K562 (cell line): ENCODE measurements at regions not wholly inside any gene's neighbourhood (a gene's known extent, or its start where the extent isn't known, plus 50 kb on each side); places are given as distances from the start of the nearest gene placed in this dataset.

Experiments used
- ATAC-seq: fragments of 200-7000 bp; cut with Tn5 transposase; 3 replicates; pipeline ENCODE4 v1.9.1; 2020; ENCODE audit warnings: moderate library complexity
- BruUV-seq: library from RNA; stranded (reverse); fragments of 400-500 nt; replicated peaks from 2 replicates; lab custom pipeline; 2021; lab: Mats Ljungman, UMichigan
- CTCF ChIA-PET: fragments of 300-600 bp; formaldehyde crosslinking; extraction: SDS; loops from one replicate; lab custom pipeline; 2021; ENCODE audit warnings: low intra/inter-chr PET ratio; lab: Yijun Ruan, JAX
- POLR2A ChIA-PET: fragments of 300-600, 350-650 bp; sonication (Branson Sonifier 250); formaldehyde crosslinking; extraction: SDS; loops from one replicate; lab custom pipeline; 2021; ENCODE audit warnings: antibody characterized with exemption, inconsistent platforms; lab: Yijun Ruan, JAX
- DNase-seq, 4 experiments: peaks; one replicate each; pipeline versions ENCODE4 v3.0.0 to v3.0.0-alpha.2; 2011 to 2018; ENCODE audit warnings: low spot score in 3 of 4, mixed read lengths in 3 of 4; ENCODE audit errors: extremely low read depth in 1 of 4
- FAIRE-seq: peaks from 2 replicates; lab custom pipeline; 2011; peaks lifted over from hg19 to GRCh38; lab: Jason Lieb, UNC
- H2AFZ ChIP-seq: 2 replicates; pipeline ENCODE4 v1.6.0; 2011; ENCODE audit warnings: low read depth, low read length, control low read depth, inconsistent platforms
- H3K27ac ChIP-seq: fragments of 200-600 bp; 3 replicates; pipeline ENCODE4 v1.8.0; 2011; ENCODE audit warnings: low read depth, mild to moderate bottlenecking, control low read depth, inconsistent platforms, low read length, moderate library complexity, mixed read lengths; ENCODE audit errors: extremely low read depth
- H3K27me3 ChIP-seq, 2 experiments: fragments of 300-600 bp in 1 of 2; 2 replicates in 1 of 2; 3 replicates in 1 of 2; pipeline versions ENCODE4 v1.6.0 to v1.8.0; 2011; ENCODE audit warnings: inconsistent platforms in 2 of 2, low read length in 2 of 2, mild to moderate bottlenecking in 1 of 2, mixed read lengths in 1 of 2, moderate library complexity in 1 of 2; ENCODE audit not compliant: control insufficient read depth in 2 of 2, insufficient read depth in 2 of 2
- H3K36me3 ChIP-seq: fragments of 300-600 bp; 3 replicates; pipeline ENCODE4 v1.8.0; 2011; ENCODE audit warnings: mild to moderate bottlenecking, low read length, inconsistent platforms; ENCODE audit not compliant: control insufficient read depth, insufficient read depth
- H3K4me1 ChIP-seq, 2 experiments: fragments of 200-600 bp in 1 of 2; replicated peaks in 1 of 2; 2 replicates in 1 of 2; 3 replicates in 1 of 2; pipeline versions ENCODE4 v1.5.1 to v1.8.0; 2011; ENCODE audit warnings: inconsistent platforms in 2 of 2, low read length in 2 of 2, mild to moderate bottlenecking in 1 of 2, mixed read lengths in 1 of 2, moderate library complexity in 1 of 2; ENCODE audit not compliant: control insufficient read depth in 2 of 2, insufficient read depth in 2 of 2
- H3K4me2 ChIP-seq: 2 replicates; pipeline ENCODE4 v1.6.1; 2011; ENCODE audit warnings: low read length, control low read depth, inconsistent platforms, mixed read lengths; ENCODE audit not compliant: insufficient read depth
- H3K4me3 ChIP-seq: fragments of 200-600 bp; sonication (generic), shearing (Covaris generic); 2 replicates; pipeline ENCODE4 v1.5.1; 2016; ENCODE audit warnings: control low read depth, inconsistent platforms
- H3K79me2 ChIP-seq: fragments of 200-600 bp; 3 replicates; pipeline ENCODE4 v1.8.0; 2011; ENCODE audit warnings: low read length, inconsistent platforms; ENCODE audit not compliant: control insufficient read depth, insufficient read depth
- H3K9ac ChIP-seq, 2 experiments: 2 replicates each; pipeline versions ENCODE4 v1.6.0 to v1.6.1; 2011; ENCODE audit warnings: low read depth in 2 of 2, low read length in 2 of 2, control low read depth in 1 of 2, inconsistent platforms in 1 of 2, mild to moderate bottlenecking in 1 of 2, mixed read lengths in 1 of 2; ENCODE audit not compliant: insufficient read depth in 1 of 2
- H3K9me1 ChIP-seq: one replicate; pipeline ENCODE4 v1.6.0; 2011; ENCODE audit warnings: inconsistent platforms, mild to moderate bottlenecking, low read length, moderate library complexity; ENCODE audit not compliant: control insufficient read depth, insufficient read depth
- H3K9me3 ChIP-seq: replicated peaks from 2 replicates; pipeline ENCODE4 v1.5.1; 2011; ENCODE audit warnings: low read depth, low read length, inconsistent platforms; ENCODE audit not compliant: control insufficient read depth, insufficient read depth
- H4K20me1 ChIP-seq: replicated peaks from 2 replicates; pipeline ENCODE4 v1.6.1; 2011; ENCODE audit warnings: low read length, inconsistent platforms, mixed read lengths; ENCODE audit not compliant: control insufficient read depth, insufficient read depth
- EP300 ChIP-seq: IDR thresholded peaks from 2 replicates; pipeline ENCODE4 v1.6.1; 2012; ENCODE audit warnings: low read length, improper control_type of control experiment
- MXI1 ChIP-seq: IDR thresholded peaks from 2 replicates; pipeline ENCODE4 v1.6.1; 2011; ENCODE audit warnings: low read depth, mild to moderate bottlenecking, improper control_type of control experiment, low read length
- SAFB ChIP-seq: fragments of 200-400 bp; formaldehyde crosslinking; IDR thresholded peaks from 2 replicates; pipeline ENCODE4 v1.6.1; 2017; ENCODE audit warnings: low read depth, low read length, borderline replicate concordance
- SOX6 ChIP-seq: fragments of 450-650 bp; IDR thresholded peaks from 2 replicates; pipeline ENCODE4 v1.6.1; 2014; ENCODE audit warnings: mild to moderate bottlenecking
- YY1 ChIP-seq, 3 experiments: IDR thresholded peaks; 2 replicates each; pipeline ENCODE4 v1.6.1; 2011; ENCODE audit warnings: low read length in 2 of 3, mild to moderate bottlenecking in 2 of 3, moderate library complexity in 2 of 3, borderline replicate concordance in 1 of 3, control low read depth in 1 of 3, low read depth in 1 of 3; ENCODE audit not compliant: insufficient read depth in 3 of 3, insufficient replicate concordance in 2 of 3, control insufficient read depth in 1 of 3, insufficient read length in 1 of 3; ENCODE audit errors: extremely low read depth in 1 of 3
- ZNF140 ChIP-seq: fragments of 250-450 bp; sonication (Bioruptor Pico); IDR thresholded peaks from 2 replicates; pipeline ENCODE4 v1.8.0; 2021; ENCODE audit warnings: moderate library complexity, mild to moderate bottlenecking, inconsistent platforms
- ZNF717 ChIP-seq: fragments of 250-450 bp; sonication (Bioruptor Pico); IDR thresholded peaks from 2 replicates; pipeline ENCODE4 v1.5.0; 2021
- ZNF780A ChIP-seq: fragments of 250-450 bp; sonication (Bioruptor Pico); IDR thresholded peaks from 2 replicates; pipeline ENCODE4 v1.5.0; 2021; ENCODE audit warnings: mild to moderate bottlenecking
- WGBS: fragments of 100-300 bp; shearing (Covaris generic); methylation state at CpG from one replicate; pipeline ENCODE4 v1.1.6; 2016; ENCODE audit warnings: low coverage, mixed read lengths; ENCODE audit not compliant: insufficient coverage; ENCODE audit errors: missing lambda C conversion rate; 5-methylcytosine and 5-hydroxymethylcytosine counted together
- in situ Hi-C: fragments of 300-500 bp; cut with MboI; formaldehyde crosslinking; loops from 4 replicates; pipeline ENCODE4 v1.15.0; 2018; ENCODE audit warnings: inconsistent platforms, mixed read lengths
- intact Hi-C: fragments of 100-400 bp; cut with micrococcal nuclease; formaldehyde crosslinking; loops from 2 replicates; pipeline ENCODE4 v1.14.2; 2022
- TF ChIP-seq, protein P1 (sequence below): fragments of 450-650 bp; IDR thresholded peaks from 2 replicates; pipeline ENCODE4 v1.6.1; 2014; ENCODE audit warnings: low read depth, mild to moderate bottlenecking, moderate library complexity, borderline replicate concordance
- TF ChIP-seq, protein P2 (sequence below): fragments of 150-350 bp; conservative IDR thresholded peaks from 2 replicates; pipeline ENCODE4 v1.6.1; 2014; ENCODE audit warnings: low read length

DNA sequence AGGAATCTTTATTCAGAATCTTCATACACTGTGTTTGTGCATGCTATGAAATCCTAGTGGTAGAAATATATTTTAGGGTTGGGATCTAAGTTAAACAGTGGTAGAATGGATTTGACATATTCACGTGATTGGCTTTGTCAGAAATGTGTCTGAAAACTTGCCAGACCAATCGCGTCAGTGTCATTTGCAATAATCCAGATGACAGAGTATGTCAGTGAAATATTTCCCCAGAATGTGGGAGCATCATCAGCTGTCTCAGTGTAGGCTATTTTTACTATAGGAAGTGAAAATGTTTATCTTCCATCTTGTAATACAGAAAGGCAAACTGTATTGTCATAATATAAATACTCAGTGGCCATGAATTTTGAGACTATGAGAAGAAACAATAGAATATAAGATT, 220.6 kb upstream of the EDIL3 start:
- no TSS peak for BruUV-seq
- CTCF ChIA-PET: no interaction called here
- WGBS: 0% methylated on average over 3 of the region's 3 CpGs

More for the DNA sequence above, 220.6 kb upstream of the EDIL3 start:
- Histone ChIP-seq H3K4me1 (no peaks in the 10 kb centered on the region), H4K20me1 (no peaks in the 10 kb centered on the region), H3K9me3 (no peaks in the 10 kb centered on the region), H3K9ac (no peak overlapping the region), H3K27ac (no peak overlapping the region), H3K79me2 (no peaks in the 10 kb centered on the region), H3K4me2 (no peak overlapping the region), H2AFZ (no peak overlapping the region), H3K27me3 (no peaks in the 10 kb centered on the region), H3K36me3 (no peaks in the 10 kb centered on the region), H3K9me1 (no peaks in the 10 kb centered on the region), H3K4me3 (no peak overlapping the region)
- TF ChIP-seq MXI1 (no peak), YY1 (IDR thresholded peaks at IDR 0.05; ENCODE audit: borderline replicate concordance in 1 of 3, control insufficient read depth in 1 of 3, extremely low read depth in 1 of 3, insufficient read depth in 3 of 3, insufficient read length in 1 of 3, insufficient replicate concordance in 2 of 3, low read depth in 1 of 3, low read length in 2 of 3) (no peak), ZNF140 (CRISPR knock-in tag) (no peak), ZNF717 (CRISPR knock-in tag) (no peak), EP300 (no peak), SOX6 (no peak), SAFB (no peak), ZNF780A (no peak)
- TF ChIP-seq, protein P1, sequence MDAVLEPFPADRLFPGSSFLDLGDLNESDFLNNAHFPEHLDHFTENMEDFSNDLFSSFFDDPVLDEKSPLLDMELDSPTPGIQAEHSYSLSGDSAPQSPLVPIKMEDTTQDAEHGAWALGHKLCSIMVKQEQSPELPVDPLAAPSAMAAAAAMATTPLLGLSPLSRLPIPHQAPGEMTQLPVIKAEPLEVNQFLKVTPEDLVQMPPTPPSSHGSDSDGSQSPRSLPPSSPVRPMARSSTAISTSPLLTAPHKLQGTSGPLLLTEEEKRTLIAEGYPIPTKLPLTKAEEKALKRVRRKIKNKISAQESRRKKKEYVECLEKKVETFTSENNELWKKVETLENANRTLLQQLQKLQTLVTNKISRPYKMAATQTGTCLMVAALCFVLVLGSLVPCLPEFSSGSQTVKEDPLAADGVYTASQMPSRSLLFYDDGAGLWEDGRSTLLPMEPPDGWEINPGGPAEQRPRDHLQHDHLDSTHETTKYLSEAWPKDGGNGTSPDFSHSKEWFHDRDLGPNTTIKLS: no peak
- TF ChIP-seq, protein P2, sequence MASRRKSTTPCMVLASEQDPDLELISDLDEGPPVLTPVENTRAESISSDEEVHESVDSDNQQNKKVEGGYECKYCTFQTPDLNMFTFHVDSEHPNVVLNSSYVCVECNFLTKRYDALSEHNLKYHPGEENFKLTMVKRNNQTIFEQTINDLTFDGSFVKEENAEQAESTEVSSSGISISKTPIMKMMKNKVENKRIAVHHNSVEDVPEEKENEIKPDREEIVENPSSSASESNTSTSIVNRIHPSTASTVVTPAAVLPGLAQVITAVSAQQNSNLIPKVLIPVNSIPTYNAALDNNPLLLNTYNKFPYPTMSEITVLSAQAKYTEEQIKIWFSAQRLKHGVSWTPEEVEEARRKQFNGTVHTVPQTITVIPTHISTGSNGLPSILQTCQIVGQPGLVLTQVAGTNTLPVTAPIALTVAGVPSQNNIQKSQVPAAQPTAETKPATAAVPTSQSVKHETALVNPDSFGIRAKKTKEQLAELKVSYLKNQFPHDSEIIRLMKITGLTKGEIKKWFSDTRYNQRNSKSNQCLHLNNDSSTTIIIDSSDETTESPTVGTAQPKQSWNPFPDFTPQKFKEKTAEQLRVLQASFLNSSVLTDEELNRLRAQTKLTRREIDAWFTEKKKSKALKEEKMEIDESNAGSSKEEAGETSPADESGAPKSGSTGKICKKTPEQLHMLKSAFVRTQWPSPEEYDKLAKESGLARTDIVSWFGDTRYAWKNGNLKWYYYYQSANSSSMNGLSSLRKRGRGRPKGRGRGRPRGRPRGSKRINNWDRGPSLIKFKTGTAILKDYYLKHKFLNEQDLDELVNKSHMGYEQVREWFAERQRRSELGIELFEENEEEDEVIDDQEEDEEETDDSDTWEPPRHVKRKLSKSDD: no peak
- POLR2A ChIA-PET: no interaction called here
- FAIRE-seq: no peak
- ATAC-seq: no peak
- no peak for DNase-seq
- in situ Hi-C loops (no loop called here), intact Hi-C loops (no loop called here)
